ENCODE measurements at regions not wholly inside any gene's neighbourhood (a gene's known extent, or its start where the extent isn't known, plus 50 kb on each side); places are given as distances from the start of the nearest gene placed in this dataset.
A peak's percentile ranks its signal among the peaks of the same experiment; 100 is the strongest.

- no peak overlapping the region for H3K27ac Mint-ChIP-seq (ENCODE audit: low read depth, unreplicated experiment)
- POLR2A ChIA-PET: interaction anchor here (0.7 to 1.0 kb wide), 2 partner anchors 20 to 98 kb away, joined by 3 read pairs; no protein-coding TSS in a partner anchor
- H3K9me3 Mint-ChIP-seq (ENCODE audit: unreplicated experiment): no peaks in the 10 kb centered on the region
- no peaks in the 10 kb centered on the region for H3K27me3 Mint-ChIP-seq (ENCODE audit: insufficient read depth, unreplicated experiment)
- DNase-seq (ENCODE audit: unreplicated experiment): no peak
- CTCF ChIA-PET: no interaction called here
- intact Hi-C loops (cut with micrococcal nuclease): no loop called here
- H3K4me1 Mint-ChIP-seq (ENCODE audit: insufficient read depth, unreplicated experiment): no peaks in the 10 kb centered on the region
- H3K4me3 Mint-ChIP-seq (ENCODE audit: unreplicated experiment): no peak overlapping the region
- no TSS peak for BruUV-seq (replicated peaks)
- TF ChIP-seq CTCF (IDR thresholded peaks at IDR 0.05; ENCODE audit: unreplicated experiment): no peak
- no peaks in the 10 kb centered on the region for H3K36me3 Mint-ChIP-seq (ENCODE audit: insufficient read depth, unreplicated experiment)
These were observed 131.1 kb downstream of the OLIG3 start for GRCh38 chr6:137362878-137363804.

- Mint-ChIP-seq H3K27me3 (ENCODE audit: insufficient read depth, unreplicated experiment) (no peaks in the 10 kb centered on the region), H3K4me3 (ENCODE audit: unreplicated experiment) (no peak overlapping the region), H3K27ac (ENCODE audit: low read depth, unreplicated experiment) (no peak overlapping the region), H3K4me1 (ENCODE audit: insufficient read depth, unreplicated experiment) (no peaks in the 10 kb centered on the region), H3K9me3 (ENCODE audit: unreplicated experiment) (no peaks in the 10 kb centered on the region), H3K36me3 (ENCODE audit: insufficient read depth, unreplicated experiment) (no peaks in the 10 kb centered on the region)
- peak; percentile 67 for DNase-seq (ENCODE audit: unreplicated experiment)
- no TSS peak for BruUV-seq (replicated peaks)
- no peak for TF ChIP-seq CTCF (IDR thresholded peaks at IDR 0.05; ENCODE audit: unreplicated experiment)
- POLR2A ChIA-PET: no interaction called here
- intact Hi-C loops (cut with micrococcal nuclease): no loop called here
- CTCF ChIA-PET: interaction anchor here (0.5 to 2.2 kb wide), 4 partner anchors 8 to 639 kb away, joined by 3 to 8 read pairs (median 4); no protein-coding TSS in a partner anchor
These were observed 132.5 kb downstream of the OLIG3 start for GRCh38 chr6:137361701-137362100.

- no TSS peak for BruUV-seq (replicated peaks)
- Mint-ChIP-seq H3K36me3 (ENCODE audit: insufficient read depth, unreplicated experiment) (no peaks in the 10 kb centered on the region), H3K27me3 (ENCODE audit: insufficient read depth, unreplicated experiment) (no peaks in the 10 kb centered on the region), H3K4me3 (ENCODE audit: unreplicated experiment) (no peak overlapping the region), H3K27ac (ENCODE audit: low read depth, unreplicated experiment) (no peak overlapping the region), H3K9me3 (ENCODE audit: unreplicated experiment) (no peaks in the 10 kb centered on the region), H3K4me1 (ENCODE audit: insufficient read depth, unreplicated experiment) (no peaks in the 10 kb centered on the region)
- no peak for DNase-seq (ENCODE audit: unreplicated experiment)
- ChIA-PET POLR2A (no interaction called here), CTCF (no interaction called here)
- intact Hi-C loops (cut with micrococcal nuclease): no loop called here
- TF ChIP-seq CTCF (IDR thresholded peaks at IDR 0.05; ENCODE audit: unreplicated experiment): no peak
These were observed 135.9 kb downstream of the OLIG3 start for GRCh38 chr6:137358273-137358672.

- H3K9me3 Mint-ChIP-seq (ENCODE audit: unreplicated experiment): no peaks in the 10 kb centered on the region
- intact Hi-C loops (cut with micrococcal nuclease): no loop called here
- no peaks in the 10 kb centered on the region for H3K36me3 Mint-ChIP-seq (ENCODE audit: insufficient read depth, unreplicated experiment)
- ChIA-PET CTCF (no interaction called here), POLR2A (no interaction called here)
- no TSS peak for BruUV-seq (replicated peaks)
- no peak overlapping the region for H3K4me3 Mint-ChIP-seq (ENCODE audit: unreplicated experiment)
- no peak for DNase-seq (ENCODE audit: unreplicated experiment)
- H3K4me1 Mint-ChIP-seq (ENCODE audit: insufficient read depth, unreplicated experiment): no peaks in the 10 kb centered on the region
- TF ChIP-seq CTCF (IDR thresholded peaks at IDR 0.05; ENCODE audit: unreplicated experiment): no peak
- H3K27me3 Mint-ChIP-seq (ENCODE audit: insufficient read depth, unreplicated experiment): no peaks in the 10 kb centered on the region
- H3K27ac Mint-ChIP-seq (ENCODE audit: low read depth, unreplicated experiment): no peak overlapping the region
These were observed 136.3 kb downstream of the OLIG3 start for GRCh38 chr6:137357948-137358266.

Measured in MCF 10A (cell line).